ENCODE measurements at regions not wholly inside any gene's neighbourhood (a gene's known extent, or its start where the extent isn't known, plus 50 kb on each side); places are given as distances from the start of the nearest gene placed in this dataset.

DNA sequence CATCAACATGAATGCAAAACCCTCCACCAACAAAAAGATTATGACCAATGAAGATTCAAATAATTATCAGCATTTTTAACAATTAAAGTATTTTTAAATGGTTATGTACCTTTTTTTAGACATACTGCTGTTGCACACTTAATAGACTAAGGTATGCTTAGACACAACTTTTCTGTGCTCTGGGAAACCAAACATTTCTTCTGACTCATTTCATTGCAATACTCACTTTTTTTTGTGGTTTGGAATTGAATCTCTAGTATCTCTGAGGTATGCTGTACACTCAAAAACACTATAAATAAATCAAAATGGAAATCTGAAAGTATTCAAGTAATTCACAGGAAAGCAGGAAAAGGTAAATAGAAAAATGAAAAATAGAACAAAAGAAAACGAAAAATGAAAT, 247.9 kb upstream of the POU3F3 start:
- no peaks in the 10 kb centered on the region for H3K36me3 ChIP-seq (ENCODE audit: control insufficient read depth, insufficient read depth, low read length)
- WGBS (ENCODE audit: insufficient coverage, low lambda C conversion rate), result no CpG with 5 or more reads among the region's 1 CpG
- H3K9me3 ChIP-seq (ENCODE audit: control insufficient read depth, low read depth, low read length), result no peaks in the 10 kb centered on the region
- no peaks in the 10 kb centered on the region for H3K27me3 ChIP-seq (ENCODE audit: control insufficient read depth, insufficient read depth, low read length)
- H3K27ac ChIP-seq (ENCODE audit: low read length), result no peak overlapping the region
- H3K4me3 ChIP-seq (ENCODE audit: low read length), result no peak overlapping the region
- no peaks in the 10 kb centered on the region for H3K4me1 ChIP-seq (ENCODE audit: control insufficient read depth, insufficient read depth, low read length)
- DNase-seq, result no peak

DNA sequence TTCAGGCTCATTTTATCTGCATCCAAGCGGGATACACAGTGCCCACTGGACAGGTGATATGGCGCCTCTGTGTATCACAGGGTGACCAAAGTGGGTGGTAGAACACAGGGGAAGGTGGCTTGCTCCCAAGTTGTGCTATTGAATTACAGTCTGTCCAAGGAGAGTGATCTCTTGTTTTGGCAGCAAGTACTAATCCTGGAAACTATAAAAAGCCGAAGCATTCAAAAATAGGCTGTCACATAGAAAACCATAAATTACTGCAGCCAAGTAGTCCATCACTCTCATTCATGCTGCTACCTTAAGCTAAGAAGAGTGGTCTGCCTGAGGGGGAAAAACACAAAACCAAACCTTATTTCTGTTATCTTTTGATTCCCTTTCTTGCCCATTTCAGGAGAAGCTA, 237.1 kb upstream of the POU3F3 start:
- Histone ChIP-seq H3K27ac (ENCODE audit: low read length) (no peak overlapping the region), H3K9me3 (ENCODE audit: control insufficient read depth, low read depth, low read length) (no peaks in the 10 kb centered on the region), H3K4me3 (ENCODE audit: low read length) (no peak overlapping the region), H3K4me1 (ENCODE audit: control insufficient read depth, insufficient read depth, low read length) (no peaks in the 10 kb centered on the region), H3K36me3 (ENCODE audit: control insufficient read depth, insufficient read depth, low read length) (no peaks in the 10 kb centered on the region), H3K27me3 (ENCODE audit: control insufficient read depth, insufficient read depth, low read length) (no peaks in the 10 kb centered on the region)
- no CpG with 5 or more reads among the region's 3 CpGs for WGBS (ENCODE audit: insufficient coverage, low lambda C conversion rate)
- DNase-seq, result no peak

DNA sequence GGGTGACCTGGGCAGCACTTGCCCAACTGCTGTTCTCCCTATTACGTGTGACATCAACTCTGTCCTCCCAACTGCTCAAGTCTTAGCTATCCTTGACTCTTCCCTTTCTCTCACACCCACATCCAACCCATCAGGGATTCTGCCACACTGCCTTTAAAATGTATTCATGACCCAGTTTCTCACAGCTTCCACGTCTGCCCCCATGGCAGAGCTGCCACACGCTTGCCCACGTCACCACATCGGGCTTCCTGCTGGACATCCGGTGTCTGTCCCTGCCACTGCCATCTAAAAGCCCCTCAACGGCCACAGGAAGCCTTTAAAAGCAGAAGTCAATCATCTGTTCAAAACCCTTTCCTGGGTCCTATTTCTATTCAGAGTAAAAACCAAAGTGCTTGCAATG, 233.1 kb upstream of the POU3F3 start:
- WGBS (ENCODE audit: insufficient coverage, low lambda C conversion rate), result no CpG with 5 or more reads among the region's 7 CpGs

DNA sequence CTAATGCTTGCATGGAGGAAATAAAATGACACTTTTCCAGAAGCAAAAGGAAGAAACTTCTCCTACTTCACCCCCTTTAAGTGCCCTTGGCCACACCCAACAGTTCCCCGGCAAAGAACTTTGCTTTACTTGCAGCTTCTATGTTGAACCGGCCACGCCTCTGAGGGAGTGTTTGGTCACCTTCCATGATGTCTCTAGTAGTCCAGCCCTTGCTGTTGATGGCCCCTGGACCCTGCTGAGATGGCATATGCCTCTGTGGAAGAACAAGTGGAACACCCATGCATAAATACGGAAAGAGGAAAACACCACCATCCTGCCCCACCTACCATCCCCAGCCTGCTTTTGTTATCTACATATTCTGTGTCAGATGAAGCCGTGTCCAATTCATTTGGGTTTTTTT, 218.3 kb upstream of the POU3F3 start:
- Histone ChIP-seq H3K27me3 (ENCODE audit: control insufficient read depth, insufficient read depth, low read length) (no peaks in the 10 kb centered on the region), H3K4me3 (ENCODE audit: low read length) (no peak overlapping the region), H3K4me1 (ENCODE audit: control insufficient read depth, insufficient read depth, low read length) (peaks cover 10% of the 10 kb centered on the region), H3K9me3 (ENCODE audit: control insufficient read depth, low read depth, low read length) (no peaks in the 10 kb centered on the region), H3K36me3 (ENCODE audit: control insufficient read depth, insufficient read depth, low read length) (no peaks in the 10 kb centered on the region), H3K27ac (ENCODE audit: low read length) (no peak overlapping the region)
- peak; percentile 21 to 27 for DNase-seq
- no CpG with 5 or more reads among the region's 5 CpGs for WGBS (ENCODE audit: insufficient coverage, low lambda C conversion rate)

More for the DNA sequence above, 233.1 kb upstream of the POU3F3 start:
- Histone ChIP-seq H3K36me3 (ENCODE audit: control insufficient read depth, insufficient read depth, low read length) (no peaks in the 10 kb centered on the region), H3K27ac (ENCODE audit: low read length) (no peak overlapping the region), H3K9me3 (ENCODE audit: control insufficient read depth, low read depth, low read length) (no peaks in the 10 kb centered on the region), H3K4me3 (ENCODE audit: low read length) (no peak overlapping the region), H3K27me3 (ENCODE audit: control insufficient read depth, insufficient read depth, low read length) (no peaks in the 10 kb centered on the region), H3K4me1 (ENCODE audit: control insufficient read depth, insufficient read depth, low read length) (no peaks in the 10 kb centered on the region)
- DNase-seq, result no peak

DNA sequence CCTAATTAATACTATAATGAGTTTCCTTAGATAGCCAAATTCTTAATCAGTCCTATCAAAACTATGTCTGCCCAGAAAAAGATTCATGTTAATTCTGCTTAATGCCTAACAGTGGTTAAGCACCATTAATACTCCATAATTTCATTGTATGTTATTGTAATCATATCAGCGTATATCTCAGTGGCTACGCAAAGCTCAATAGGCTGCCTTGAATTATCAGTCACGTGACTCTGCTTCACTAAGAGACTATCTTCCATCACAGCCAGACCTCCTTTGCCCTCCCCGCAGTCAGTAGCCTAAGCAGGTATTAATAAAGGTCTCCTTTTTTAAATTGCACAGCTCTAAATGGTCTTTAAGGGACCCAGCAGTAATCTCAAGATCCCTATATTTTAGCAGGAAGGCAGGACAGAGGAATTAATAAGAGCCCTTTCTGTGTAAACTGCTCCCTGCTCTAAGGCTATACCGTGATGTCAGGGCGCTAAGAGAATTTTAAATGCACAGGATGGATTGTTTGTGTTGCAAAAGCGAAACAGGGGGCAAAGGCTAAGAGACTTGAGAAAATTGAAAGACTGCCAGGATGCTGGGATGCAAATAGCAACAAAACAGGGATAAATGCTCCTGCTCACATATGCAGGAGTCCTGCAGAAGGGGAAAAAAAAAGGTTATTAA, 215.6 kb upstream of the POU3F3 start:
- Histone ChIP-seq H3K27me3 (ENCODE audit: control insufficient read depth, insufficient read depth, low read length) (no peaks in the 10 kb centered on the region), H3K36me3 (ENCODE audit: control insufficient read depth, insufficient read depth, low read length) (no peaks in the 10 kb centered on the region), H3K4me1 (ENCODE audit: control insufficient read depth, insufficient read depth, low read length) (peaks cover 10% of the 10 kb centered on the region), H3K9me3 (ENCODE audit: control insufficient read depth, low read depth, low read length) (no peaks in the 10 kb centered on the region), H3K27ac (ENCODE audit: low read length) (no peak overlapping the region), H3K4me3 (ENCODE audit: low read length) (no peak overlapping the region)
- peak in 1 of 2 donors; percentile 18 for DNase-seq
- WGBS (ENCODE audit: insufficient coverage, low lambda C conversion rate), result 50% methylated on average over 2 of the region's 7 CpGs

DNA sequence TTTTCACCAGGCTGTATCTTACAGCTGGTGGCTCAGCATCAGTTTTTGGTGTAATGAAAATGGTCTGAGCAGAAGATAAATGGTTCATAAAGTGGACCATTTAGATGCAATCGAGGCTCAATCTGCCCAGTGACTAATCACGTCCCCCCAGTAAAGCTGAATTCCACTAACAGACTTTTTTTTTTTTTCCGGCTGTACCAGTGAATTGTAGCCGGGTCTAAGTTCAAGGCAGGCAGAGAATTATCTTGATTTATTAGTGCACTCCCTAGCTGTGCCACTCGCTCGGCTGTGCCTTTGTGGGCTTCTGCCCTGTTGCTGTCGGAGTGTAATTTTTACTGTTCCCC, 215.1 kb upstream of the POU3F3 start:
- no peak overlapping the region for H3K27ac ChIP-seq (ENCODE audit: low read length)
- no peaks in the 10 kb centered on the region for H3K27me3 ChIP-seq (ENCODE audit: control insufficient read depth, insufficient read depth, low read length)
- peaks cover 10% of the 10 kb centered on the region for H3K4me1 ChIP-seq (ENCODE audit: control insufficient read depth, insufficient read depth, low read length)
- no CpG with 5 or more reads among the region's 7 CpGs for WGBS (ENCODE audit: insufficient coverage, low lambda C conversion rate)
- no peaks in the 10 kb centered on the region for H3K9me3 ChIP-seq (ENCODE audit: control insufficient read depth, low read depth, low read length)
- H3K36me3 ChIP-seq (ENCODE audit: control insufficient read depth, insufficient read depth, low read length), result no peaks in the 10 kb centered on the region
- H3K4me3 ChIP-seq (ENCODE audit: low read length), result no peak overlapping the region
- DNase-seq, result peak; percentile 21 to 25

DNA sequence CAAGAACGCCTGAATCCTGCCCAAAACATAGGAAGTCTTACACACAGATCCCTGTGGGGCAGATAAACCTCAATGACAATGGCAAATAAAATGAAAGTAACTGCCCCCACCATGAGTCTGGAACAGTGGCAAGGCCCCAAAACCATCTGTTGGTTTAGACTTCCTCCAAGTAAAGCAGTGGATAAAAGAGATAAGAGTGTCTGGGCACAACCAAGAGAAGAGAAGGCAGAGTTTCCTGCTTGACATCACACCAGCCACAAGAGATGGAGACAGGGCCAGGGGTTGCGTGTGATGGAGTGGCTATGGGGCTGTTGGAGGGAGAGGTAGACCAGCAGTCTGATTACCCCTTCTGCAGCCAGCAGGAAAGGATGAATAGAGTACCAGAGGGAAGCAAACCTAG, 212.1 kb upstream of the POU3F3 start:
- H3K27me3 ChIP-seq (ENCODE audit: control insufficient read depth, insufficient read depth, low read length), result no peaks in the 10 kb centered on the region
- no peaks in the 10 kb centered on the region for H3K36me3 ChIP-seq (ENCODE audit: control insufficient read depth, insufficient read depth, low read length)
- WGBS (ENCODE audit: insufficient coverage, low lambda C conversion rate), result no CpG with 5 or more reads among the region's 2 CpGs
- no peaks in the 10 kb centered on the region for H3K9me3 ChIP-seq (ENCODE audit: control insufficient read depth, low read depth, low read length)
- no peak overlapping the region for H3K27ac ChIP-seq (ENCODE audit: low read length)
- no peak overlapping the region for H3K4me3 ChIP-seq (ENCODE audit: low read length)
- no peak for DNase-seq
- peaks cover 10% of the 10 kb centered on the region for H3K4me1 ChIP-seq (ENCODE audit: control insufficient read depth, insufficient read depth, low read length)

DNA sequence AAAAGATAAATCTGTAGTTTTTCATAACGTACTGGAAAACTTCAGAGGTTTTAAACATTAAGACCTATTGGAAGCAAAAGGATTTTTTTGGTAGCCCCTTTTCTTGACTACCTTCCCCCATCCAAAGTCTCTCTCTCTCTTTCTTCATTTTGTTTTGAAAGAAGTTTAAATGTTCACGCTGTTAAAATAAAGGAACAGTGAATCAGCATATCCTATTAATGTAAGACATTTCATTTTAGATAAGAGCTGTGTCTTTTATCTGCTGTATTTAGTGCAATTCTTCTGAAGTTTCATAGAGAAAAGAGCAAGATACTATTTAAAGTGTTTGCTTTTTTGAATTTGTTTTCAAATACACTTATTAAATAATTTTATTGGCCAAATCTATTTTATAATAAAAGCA, 205.5 kb upstream of the POU3F3 start:
- Histone ChIP-seq H3K9me3 (ENCODE audit: control insufficient read depth, low read depth, low read length) (no peaks in the 10 kb centered on the region), H3K4me1 (ENCODE audit: control insufficient read depth, insufficient read depth, low read length) (no peaks in the 10 kb centered on the region), H3K4me3 (ENCODE audit: low read length) (no peak overlapping the region), H3K27me3 (ENCODE audit: control insufficient read depth, insufficient read depth, low read length) (no peaks in the 10 kb centered on the region), H3K27ac (ENCODE audit: low read length) (no peak overlapping the region), H3K36me3 (ENCODE audit: control insufficient read depth, insufficient read depth, low read length) (no peaks in the 10 kb centered on the region)
- no peak for DNase-seq
- WGBS (ENCODE audit: insufficient coverage, low lambda C conversion rate), result no CpG with 5 or more reads among the region's 2 CpGs

DNA sequence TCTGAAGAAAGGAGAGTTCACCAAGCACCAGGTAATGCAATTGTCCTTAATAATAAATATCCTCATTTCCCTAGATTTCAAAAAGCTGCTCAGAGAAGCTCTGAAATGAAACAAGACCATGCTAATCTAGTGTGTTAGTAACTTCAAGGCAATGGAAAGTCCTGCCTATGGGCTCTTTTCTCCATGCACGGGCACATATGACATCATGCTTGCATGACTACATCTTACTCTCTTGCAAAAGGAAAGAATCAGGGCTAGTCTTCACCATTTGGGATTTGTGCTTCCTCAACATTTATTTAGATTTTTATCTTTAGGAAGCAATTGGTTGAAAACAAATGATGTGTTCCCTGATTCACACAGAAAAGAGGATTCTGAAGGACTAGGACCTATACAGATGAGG, 204.0 kb upstream of the POU3F3 start:
- H3K4me1 ChIP-seq (ENCODE audit: control insufficient read depth, insufficient read depth, low read length), result no peaks in the 10 kb centered on the region
- H3K27ac ChIP-seq (ENCODE audit: low read length), result no peak overlapping the region
- H3K36me3 ChIP-seq (ENCODE audit: control insufficient read depth, insufficient read depth, low read length), result no peaks in the 10 kb centered on the region
- no peaks in the 10 kb centered on the region for H3K27me3 ChIP-seq (ENCODE audit: control insufficient read depth, insufficient read depth, low read length)
- H3K4me3 ChIP-seq (ENCODE audit: low read length), result no peak overlapping the region
- WGBS (ENCODE audit: insufficient coverage, low lambda C conversion rate), result no CpG with 5 or more reads among the region's 1 CpG
- no peak for DNase-seq
- H3K9me3 ChIP-seq (ENCODE audit: control insufficient read depth, low read depth, low read length), result no peaks in the 10 kb centered on the region

DNA sequence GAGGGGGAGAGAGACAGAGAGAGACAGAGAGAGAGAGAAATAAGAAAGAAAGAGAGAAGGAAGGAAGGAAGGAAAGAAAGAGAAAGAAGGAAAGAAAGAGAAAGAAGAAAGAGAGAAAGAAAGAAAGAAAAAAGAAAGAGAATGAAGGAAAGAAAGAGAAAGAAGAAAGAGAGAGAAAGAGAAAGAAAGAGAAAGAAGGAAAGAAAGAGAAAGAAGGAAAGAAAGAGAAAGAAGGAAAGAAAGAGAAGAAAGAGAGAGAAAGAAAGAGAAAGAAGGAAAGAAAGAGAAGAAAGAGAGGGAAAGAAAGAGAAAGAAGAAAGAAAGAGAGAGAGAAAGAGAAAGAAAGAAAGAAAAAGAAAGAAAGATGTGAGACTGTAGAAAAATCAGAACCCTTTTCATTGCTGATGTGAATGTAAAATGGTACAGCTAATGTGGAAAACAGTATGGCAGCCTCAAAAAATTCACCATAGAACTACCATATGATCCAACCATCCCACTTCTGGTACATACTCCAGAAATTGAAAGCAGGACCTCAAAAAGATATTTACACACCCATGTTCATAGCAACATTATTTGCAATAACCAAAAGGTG, 203.4 kb upstream of the POU3F3 start:
- no peak overlapping the region for H3K27ac ChIP-seq (ENCODE audit: low read length)
- DNase-seq, result no peak
- no peaks in the 10 kb centered on the region for H3K4me1 ChIP-seq (ENCODE audit: control insufficient read depth, insufficient read depth, low read length)
- H3K27me3 ChIP-seq (ENCODE audit: control insufficient read depth, insufficient read depth, low read length), result no peaks in the 10 kb centered on the region
- no peaks in the 10 kb centered on the region for H3K36me3 ChIP-seq (ENCODE audit: control insufficient read depth, insufficient read depth, low read length)
- no peaks in the 10 kb centered on the region for H3K9me3 ChIP-seq (ENCODE audit: control insufficient read depth, low read depth, low read length)
- no peak overlapping the region for H3K4me3 ChIP-seq (ENCODE audit: low read length)

DNA sequence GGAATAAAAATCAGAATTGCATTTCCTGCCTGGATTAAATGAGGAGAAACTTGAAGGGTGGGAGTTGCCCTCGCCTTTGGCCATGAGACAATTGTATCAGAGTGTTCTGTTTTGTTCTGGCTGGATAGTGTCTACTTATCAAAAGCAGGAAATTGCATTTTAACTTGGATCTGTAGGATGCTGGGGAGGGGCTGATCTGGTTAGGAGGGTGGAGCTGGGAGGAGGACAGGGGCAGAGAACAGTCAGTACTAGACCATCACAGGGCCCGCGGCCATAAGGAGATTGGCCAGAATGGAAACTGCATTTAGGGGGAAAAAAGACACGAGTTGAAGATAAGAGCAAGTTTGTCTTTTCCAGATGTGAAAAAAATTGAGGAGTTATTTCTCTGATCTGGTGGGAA, 199.1 kb upstream of the POU3F3 start:
- Histone ChIP-seq H3K36me3 (ENCODE audit: control insufficient read depth, insufficient read depth, low read length) (no peaks in the 10 kb centered on the region), H3K27ac (ENCODE audit: low read length) (no peak overlapping the region)
- WGBS (ENCODE audit: insufficient coverage, low lambda C conversion rate), result no CpG with 5 or more reads among the region's 4 CpGs

More for the DNA sequence above, 199.1 kb upstream of the POU3F3 start:
- H3K27me3 ChIP-seq (ENCODE audit: control insufficient read depth, insufficient read depth, low read length), result peaks cover 13% of the 10 kb centered on the region
- H3K4me3 ChIP-seq (ENCODE audit: low read length), result no peak overlapping the region
- no peaks in the 10 kb centered on the region for H3K9me3 ChIP-seq (ENCODE audit: control insufficient read depth, low read depth, low read length)
- peak in 1 of 2 donors; percentile 3 for DNase-seq
- no peaks in the 10 kb centered on the region for H3K4me1 ChIP-seq (ENCODE audit: control insufficient read depth, insufficient read depth, low read length)
